Rectal smooth muscle tissue (tissue), 1 donor: ENCODE measurements at regions not wholly inside any gene's neighbourhood (a gene's known extent, or its start where the extent isn't known, plus 50 kb on each side); places are given as distances from the start of the nearest gene placed in this dataset.

Experiments used
- H3K27ac ChIP-seq: one replicate; pipeline ENCODE4 v1.7.0; 2013; ENCODE audit warnings: low read depth, low read length, inconsistent platforms
- H3K27me3 ChIP-seq: one replicate; pipeline ENCODE4 v1.7.0; 2013; ENCODE audit warnings: low read length; ENCODE audit not compliant: control insufficient read depth, insufficient read depth
- H3K36me3 ChIP-seq: one replicate; pipeline ENCODE4 v1.7.0; 2013; ENCODE audit warnings: low read length; ENCODE audit not compliant: control insufficient read depth, insufficient read depth
- H3K4me1 ChIP-seq: one replicate; pipeline ENCODE4 v1.7.0; 2013; ENCODE audit warnings: low read length; ENCODE audit not compliant: control insufficient read depth, insufficient read depth
- H3K4me3 ChIP-seq: one replicate; pipeline ENCODE4 v1.7.0; 2013; ENCODE audit warnings: low read length
- H3K9ac ChIP-seq: one replicate; pipeline ENCODE4 v1.7.0; 2013; ENCODE audit warnings: low read length

GRCh38 chr2:15735484-15736326 is 144.0 kb downstream of the DDX1 start:
- H3K4me1 ChIP-seq: peaks cover 14% of the 10 kb centered on the region
- no peaks in the 10 kb centered on the region for H3K27me3 ChIP-seq
- H3K36me3 ChIP-seq: no peaks in the 10 kb centered on the region
- H3K9ac ChIP-seq: no peak overlapping the region
- no peak overlapping the region for H3K4me3 ChIP-seq
- H3K27ac ChIP-seq: no peak overlapping the region

GRCh38 chr2:15736396-15737180 is 144.9 kb downstream of the DDX1 start:
- Histone ChIP-seq H3K4me1 (peaks cover 9% of the 10 kb centered on the region), H3K36me3 (no peaks in the 10 kb centered on the region), H3K9ac (no peak overlapping the region), H3K27me3 (no peaks in the 10 kb centered on the region), H3K4me3 (no peak overlapping the region), H3K27ac (no peak overlapping the region)

- Histone ChIP-seq H3K36me3 (no peaks in the 10 kb centered on the region), H3K27ac (no peak overlapping the region), H3K27me3 (no peaks in the 10 kb centered on the region), H3K9ac (no peak overlapping the region), H3K4me1 (peaks cover 9% of the 10 kb centered on the region), H3K4me3 (no peak overlapping the region)
These were observed 145.9 kb downstream of the DDX1 start for GRCh38 chr2:15737314-15738224.

- Histone ChIP-seq H3K36me3 (no peaks in the 10 kb centered on the region), H3K27ac (no peak overlapping the region), H3K9ac (no peak overlapping the region), H3K4me1 (peaks cover 9% of the 10 kb centered on the region), H3K4me3 (no peak overlapping the region), H3K27me3 (no peaks in the 10 kb centered on the region)
These were observed 146.5 kb downstream of the DDX1 start for GRCh38 chr2:15738225-15738546.

GRCh38 chr2:15738943-15739342 is 147.3 kb downstream of the DDX1 start:
- Histone ChIP-seq H3K4me1 (peaks cover 7% of the 10 kb centered on the region), H3K4me3 (no peak overlapping the region), H3K27me3 (no peaks in the 10 kb centered on the region), H3K9ac (no peak overlapping the region), H3K27ac (no peak overlapping the region), H3K36me3 (no peaks in the 10 kb centered on the region)

- no peak overlapping the region for H3K9ac ChIP-seq
- no peaks in the 10 kb centered on the region for H3K36me3 ChIP-seq
- H3K27ac ChIP-seq: no peak overlapping the region
- H3K27me3 ChIP-seq: no peaks in the 10 kb centered on the region
- H3K4me3 ChIP-seq: no peak overlapping the region
- peaks cover 12% of the 10 kb centered on the region for H3K4me1 ChIP-seq
These were observed 153.2 kb downstream of the DDX1 start for GRCh38 chr2:15744820-15745219.

GRCh38 chr2:15745350-15745749 is 153.7 kb downstream of the DDX1 start:
- peaks cover 15% of the 10 kb centered on the region for H3K4me1 ChIP-seq
- H3K4me3 ChIP-seq: no peak overlapping the region
- no peak overlapping the region for H3K9ac ChIP-seq
- H3K27ac ChIP-seq: no peak overlapping the region
- H3K36me3 ChIP-seq: no peaks in the 10 kb centered on the region
- H3K27me3 ChIP-seq: no peaks in the 10 kb centered on the region

- Histone ChIP-seq H3K4me1 (peaks cover 15% of the 10 kb centered on the region), H3K9ac (no peak overlapping the region), H3K27me3 (no peaks in the 10 kb centered on the region), H3K27ac (no peak overlapping the region), H3K4me3 (no peak overlapping the region), H3K36me3 (no peaks in the 10 kb centered on the region)
These were observed 154.4 kb downstream of the DDX1 start for GRCh38 chr2:15745907-15746702.

- Histone ChIP-seq H3K4me3 (no peak overlapping the region), H3K36me3 (no peaks in the 10 kb centered on the region), H3K9ac (no peak overlapping the region), H3K27me3 (no peaks in the 10 kb centered on the region), H3K27ac (no peak overlapping the region), H3K4me1 (peaks cover 15% of the 10 kb centered on the region)
These were observed 155.3 kb downstream of the DDX1 start for GRCh38 chr2:15746703-15747550.

GRCh38 chr2:15747603-15748471 is 156.2 kb downstream of the DDX1 start:
- H3K9ac ChIP-seq: no peak overlapping the region

More at GRCh38 chr2:15747603-15748471, 156.2 kb downstream of the DDX1 start:
- no peaks in the 10 kb centered on the region for H3K27me3 ChIP-seq
- no peaks in the 10 kb centered on the region for H3K36me3 ChIP-seq
- no peak overlapping the region for H3K27ac ChIP-seq
- peaks cover 15% of the 10 kb centered on the region for H3K4me1 ChIP-seq
- no peak overlapping the region for H3K4me3 ChIP-seq
